ENCODE measurements at regions not wholly inside any gene's neighbourhood (a gene's known extent, or its start where the extent isn't known, plus 50 kb on each side); places are given as distances from the start of the nearest gene placed in this dataset.

- CTCF ChIA-PET, result no interaction called here
Measured at GRCh38 chr2:6308986-6309385, 556.7 kb downstream of the CMPK2 start.

GRCh38 chr2:6309415-6310255 is 556.1 kb downstream of the CMPK2 start:
- TF ChIP-seq CTCF (IDR thresholded peaks at IDR 0.05; ENCODE audit: insufficient read depth, low read length, missing control alignments), result no peak
- ChIA-PET CTCF (no interaction called here), POLR2A (no interaction called here)
- no peak for DNase-seq (ENCODE audit: low read depth, low spot score)
- H3K4me3 ChIP-seq (ENCODE audit: low read depth, low read length), result no peak overlapping the region

More at GRCh38 chr2:6308986-6309385, 556.7 kb downstream of the CMPK2 start:
- DNase-seq (ENCODE audit: low read depth, low spot score), result no peak
- POLR2A ChIA-PET, result no interaction called here
- H3K4me3 ChIP-seq (ENCODE audit: low read depth, low read length), result no peak overlapping the region
- no peak for TF ChIP-seq CTCF (IDR thresholded peaks at IDR 0.05; ENCODE audit: insufficient read depth, low read length, missing control alignments)

DNA sequence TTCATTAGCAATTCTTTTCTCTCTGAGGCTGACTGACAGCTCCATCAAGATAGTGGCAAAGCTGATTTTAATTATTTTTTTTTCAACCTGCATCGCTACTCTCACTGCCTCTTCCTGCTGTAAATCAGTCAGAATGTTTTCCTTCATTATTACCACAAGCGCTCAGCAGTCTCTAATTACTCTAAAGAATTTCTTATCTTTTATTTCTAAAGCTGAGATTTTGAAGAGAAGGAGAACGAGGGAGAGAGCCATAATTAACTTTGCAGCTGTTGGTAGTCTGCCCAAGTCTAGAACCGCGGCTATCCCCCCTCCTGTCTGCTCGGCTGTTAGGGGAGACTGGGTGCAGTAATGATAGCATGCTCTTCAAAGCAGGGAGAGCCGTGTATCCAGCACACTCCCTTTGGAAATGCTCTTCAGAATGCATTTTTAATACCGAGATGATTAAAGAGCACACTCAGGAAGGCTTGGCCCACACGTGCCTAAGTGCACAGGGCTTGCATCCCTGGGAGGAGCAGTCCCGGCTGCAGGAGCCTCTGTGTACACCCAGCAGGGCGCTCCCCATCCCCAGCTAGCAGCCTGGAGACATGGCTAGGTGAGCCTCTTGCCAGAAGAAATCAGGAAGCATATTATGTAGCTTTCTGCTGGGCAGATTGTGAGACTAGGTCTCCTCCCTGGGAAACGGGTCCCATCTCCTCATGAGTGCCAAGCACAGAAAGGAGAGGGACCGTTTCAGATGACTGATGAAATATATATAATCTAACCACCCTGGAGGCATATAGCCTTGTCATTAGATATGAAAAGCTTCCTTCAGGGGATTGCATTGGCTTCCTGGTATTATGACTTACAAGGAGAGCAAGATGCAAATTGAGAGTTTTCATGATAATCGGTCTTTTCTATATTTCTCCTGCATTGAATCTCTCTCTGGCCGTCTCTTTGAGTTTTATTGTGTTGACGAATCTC is 555.2 kb downstream of the CMPK2 start:
- DNase-seq (ENCODE audit: low read depth, low spot score), result no peak
- no peak overlapping the region for H3K4me3 ChIP-seq (ENCODE audit: low read depth, low read length)
- ChIA-PET CTCF (no interaction called here), POLR2A (no interaction called here)
- no peak for TF ChIP-seq CTCF (IDR thresholded peaks at IDR 0.05; ENCODE audit: insufficient read depth, low read length, missing control alignments)

- ChIA-PET CTCF (no interaction called here), POLR2A (no interaction called here)
- TF ChIP-seq CTCF (IDR thresholded peaks at IDR 0.05; ENCODE audit: insufficient read depth, low read length, missing control alignments), result no peak
- H3K4me3 ChIP-seq (ENCODE audit: low read depth, low read length), result no peak overlapping the region
- no peak for DNase-seq (ENCODE audit: low read depth, low spot score)
Measured at GRCh38 chr2:6312367-6312766, 553.3 kb downstream of the CMPK2 start.

DNA sequence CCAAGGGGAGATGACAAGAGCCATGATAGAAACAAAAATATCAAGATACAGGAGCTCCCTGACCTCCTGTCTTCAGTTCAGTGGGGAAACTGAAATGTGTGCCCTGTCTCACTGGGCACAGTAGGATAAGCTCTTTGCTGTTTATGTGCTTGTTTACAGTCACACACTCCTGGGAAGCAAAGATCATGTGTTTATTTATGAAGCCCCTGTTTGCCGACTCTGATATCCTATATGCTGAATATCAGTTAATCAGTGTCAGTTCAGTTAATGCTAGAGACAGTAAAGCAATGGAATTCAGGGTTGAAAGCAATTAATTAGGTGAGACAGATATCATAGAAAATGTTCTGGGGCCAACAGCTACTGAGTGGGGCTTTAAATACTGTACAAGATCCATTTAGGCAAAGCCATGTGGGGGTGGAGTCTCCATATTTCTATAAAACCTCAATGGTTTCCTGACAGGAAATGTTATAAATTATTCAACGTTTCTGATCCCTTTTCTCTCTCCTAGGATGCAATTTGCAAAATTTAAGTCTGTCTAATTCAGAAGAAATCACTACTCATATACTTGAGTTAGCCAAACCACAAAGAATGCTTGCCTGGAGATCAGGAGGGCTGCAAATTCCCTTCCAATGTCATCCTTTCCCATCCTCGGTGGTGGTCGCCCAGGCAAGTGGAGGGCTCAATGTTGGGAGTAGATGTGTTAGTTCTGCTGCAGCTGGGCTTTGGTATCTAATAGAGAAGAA is 551.3 kb downstream of the CMPK2 start:
- ChIA-PET CTCF (no interaction called here), POLR2A (no interaction called here)
- no peak for TF ChIP-seq CTCF (IDR thresholded peaks at IDR 0.05; ENCODE audit: insufficient read depth, low read length, missing control alignments)
- DNase-seq (ENCODE audit: low read depth, low spot score), result no peak
- H3K4me3 ChIP-seq (ENCODE audit: low read depth, low read length), result no peak overlapping the region
